Left ventricle myocardium inferior (tissue), 1 donor: ENCODE measurements at regions not wholly inside any gene's neighbourhood (a gene's known extent, or its start where the extent isn't known, plus 50 kb on each side); places are given as distances from the start of the nearest gene placed in this dataset.

Experiments
- DNase-seq: peaks from one replicate; pipeline ENCODE4 v3.0.0-alpha.2; 2020
- H3K27ac ChIP-seq: fragments of 200-600 bp; replicated peaks from 2 replicates; pipeline ENCODE4 v1.8.0; 2021
- H3K27me3 ChIP-seq: fragments of 200-600 bp; 2 replicates; pipeline ENCODE4 v1.8.0; 2021; ENCODE audit warnings: low read depth
- H3K36me3 ChIP-seq: fragments of 200-600 bp; 2 replicates; pipeline ENCODE4 v1.8.0; 2021
- H3K4me1 ChIP-seq: fragments of 200-600 bp; 2 replicates; pipeline ENCODE4 v1.8.0; 2021
- H3K4me3 ChIP-seq: fragments of 200-600 bp; 2 replicates; pipeline ENCODE4 v1.8.0; 2021; ENCODE audit warnings: mild to moderate bottlenecking, moderate library complexity
- H3K9me3 ChIP-seq: fragments of 200-600 bp; replicated peaks from 2 replicates; pipeline ENCODE4 v1.8.0; 2021
- intact Hi-C: fragments of 100-400 bp; cut with micrococcal nuclease; formaldehyde crosslinking; loops from one replicate; pipeline ENCODE4 v1.11.0; 2022
- TF ChIP-seq, protein P1 (sequence below): fragments of 200-600 bp; IDR thresholded peaks from 2 replicates; pipeline ENCODE4 v1.8.0; 2021; ENCODE audit warnings: antibody characterized with exemption, mild to moderate bottlenecking, borderline replicate concordance
- donor health status: DM: no; HTN: yes; CAD: no; lungs with severe emphysema.

DNA sequence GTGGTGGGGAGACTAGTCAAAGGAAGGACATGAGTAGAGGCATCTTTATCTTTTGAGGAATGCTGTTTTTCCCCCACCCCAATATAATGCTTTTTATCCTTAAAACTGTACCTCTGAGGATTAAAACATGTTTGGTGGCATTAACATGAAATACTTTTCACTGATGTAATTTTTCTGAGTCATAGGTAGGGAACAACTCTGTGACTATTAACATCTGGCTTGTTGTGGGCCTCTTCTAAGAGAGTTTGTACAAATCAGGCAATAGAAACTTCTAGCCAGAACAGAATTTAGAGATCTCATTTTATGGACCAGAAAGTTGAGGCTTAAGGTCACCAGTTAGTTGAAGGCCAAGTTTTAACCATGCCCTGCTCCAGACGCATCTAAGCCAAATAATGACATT, 207.6 kb downstream of the SOX3 start:
- H3K27ac ChIP-seq: no peak overlapping the region
- intact Hi-C loops: no loop called here
- no peak for DNase-seq
- TF ChIP-seq, protein P1, sequence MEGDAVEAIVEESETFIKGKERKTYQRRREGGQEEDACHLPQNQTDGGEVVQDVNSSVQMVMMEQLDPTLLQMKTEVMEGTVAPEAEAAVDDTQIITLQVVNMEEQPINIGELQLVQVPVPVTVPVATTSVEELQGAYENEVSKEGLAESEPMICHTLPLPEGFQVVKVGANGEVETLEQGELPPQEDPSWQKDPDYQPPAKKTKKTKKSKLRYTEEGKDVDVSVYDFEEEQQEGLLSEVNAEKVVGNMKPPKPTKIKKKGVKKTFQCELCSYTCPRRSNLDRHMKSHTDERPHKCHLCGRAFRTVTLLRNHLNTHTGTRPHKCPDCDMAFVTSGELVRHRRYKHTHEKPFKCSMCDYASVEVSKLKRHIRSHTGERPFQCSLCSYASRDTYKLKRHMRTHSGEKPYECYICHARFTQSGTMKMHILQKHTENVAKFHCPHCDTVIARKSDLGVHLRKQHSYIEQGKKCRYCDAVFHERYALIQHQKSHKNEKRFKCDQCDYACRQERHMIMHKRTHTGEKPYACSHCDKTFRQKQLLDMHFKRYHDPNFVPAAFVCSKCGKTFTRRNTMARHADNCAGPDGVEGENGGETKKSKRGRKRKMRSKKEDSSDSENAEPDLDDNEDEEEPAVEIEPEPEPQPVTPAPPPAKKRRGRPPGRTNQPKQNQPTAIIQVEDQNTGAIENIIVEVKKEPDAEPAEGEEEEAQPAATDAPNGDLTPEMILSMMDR: no peak
- no peaks in the 10 kb centered on the region for H3K4me1 ChIP-seq
- H3K9me3 ChIP-seq: no peaks in the 10 kb centered on the region
- H3K27me3 ChIP-seq: no peaks in the 10 kb centered on the region
- no peak overlapping the region for H3K4me3 ChIP-seq
- no peaks in the 10 kb centered on the region for H3K36me3 ChIP-seq

DNA sequence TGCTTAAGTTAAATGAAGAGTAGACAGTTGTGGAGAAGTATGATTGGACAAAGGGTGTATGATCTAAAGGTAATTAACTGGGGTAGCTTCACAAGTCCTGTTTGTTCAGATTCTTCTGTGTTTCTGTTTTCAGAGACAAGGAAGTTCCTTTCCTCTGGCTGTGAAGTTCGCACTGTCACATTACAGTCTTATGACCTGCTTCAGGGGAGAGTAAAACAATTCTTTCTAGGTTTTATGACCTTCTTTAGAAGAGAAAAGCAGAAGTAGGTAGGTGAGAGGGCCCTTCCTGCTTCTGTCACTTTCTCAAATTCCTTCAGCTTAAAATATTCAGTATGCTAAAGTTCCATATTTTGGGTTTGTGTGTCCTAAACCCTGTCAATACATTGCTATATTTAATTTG, 211.9 kb downstream of the SOX3 start:
- Histone ChIP-seq H3K4me3 (no peak overlapping the region), H3K27ac (no peak overlapping the region), H3K36me3 (no peaks in the 10 kb centered on the region), H3K27me3 (no peaks in the 10 kb centered on the region), H3K9me3 (no peaks in the 10 kb centered on the region), H3K4me1 (no peaks in the 10 kb centered on the region)
- intact Hi-C loops: no loop called here
- DNase-seq: no peak
- TF ChIP-seq, protein P1: no peak

DNA sequence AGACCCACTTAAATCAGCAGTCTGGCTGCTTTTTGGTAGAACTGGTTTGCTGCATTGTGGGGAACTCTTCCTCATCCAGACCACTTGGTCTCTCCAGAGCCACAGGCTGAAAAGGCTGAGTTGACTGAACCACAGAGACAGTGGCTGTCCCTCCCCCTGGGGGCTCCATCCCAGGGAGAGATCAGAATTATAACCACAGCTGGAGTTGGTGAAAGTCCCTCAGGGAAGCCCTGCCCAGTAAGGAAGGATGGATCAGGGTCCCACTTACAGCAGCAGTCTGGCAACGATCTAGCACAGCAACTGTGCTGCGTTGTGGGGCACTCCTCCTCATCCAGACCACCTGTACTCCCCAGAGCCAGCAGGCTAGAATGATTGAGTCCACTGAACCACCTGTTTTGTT, 212.7 kb downstream of the SOX3 start:
- no peaks in the 10 kb centered on the region for H3K9me3 ChIP-seq
- H3K4me1 ChIP-seq: no peaks in the 10 kb centered on the region
- H3K4me3 ChIP-seq: no peak overlapping the region
- no peaks in the 10 kb centered on the region for H3K36me3 ChIP-seq
- TF ChIP-seq, protein P1: no peak
- intact Hi-C loops: no loop called here
- DNase-seq: no peak
- no peak overlapping the region for H3K27ac ChIP-seq
- no peaks in the 10 kb centered on the region for H3K27me3 ChIP-seq

DNA sequence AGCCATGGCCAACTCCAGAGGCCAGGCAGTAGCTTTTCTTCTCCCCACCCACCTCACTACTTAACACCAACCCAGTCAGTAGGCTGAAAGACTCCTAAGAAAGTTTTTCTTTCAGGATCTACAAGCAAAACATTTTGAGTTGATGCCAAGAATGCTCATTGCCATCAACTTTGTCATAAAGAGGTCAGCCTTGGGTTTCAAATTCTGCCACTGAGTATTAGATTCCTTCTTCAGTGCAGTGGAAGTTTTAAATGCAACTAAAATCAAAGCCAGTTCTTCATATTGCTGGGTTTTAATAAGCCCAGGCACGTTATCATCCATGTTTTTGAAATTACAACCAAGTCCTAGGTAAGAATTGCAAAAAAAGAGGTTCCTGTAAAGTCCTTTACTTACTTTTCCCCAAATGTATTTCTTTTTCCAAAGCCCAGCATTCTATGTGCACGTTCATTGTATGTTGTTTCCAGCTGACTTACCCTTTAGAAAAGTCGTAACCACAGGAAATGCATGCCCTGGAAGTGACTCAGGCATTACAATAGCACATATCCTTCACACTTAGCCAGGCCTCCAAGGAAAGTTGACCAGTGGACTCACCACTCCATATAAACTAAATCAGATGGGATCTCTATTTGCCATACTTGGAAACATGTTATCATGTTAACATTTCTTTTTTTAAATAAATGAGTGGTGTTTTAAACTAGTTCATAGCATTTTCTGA, 229.9 kb downstream of the SOX3 start:
- intact Hi-C loops: no loop called here
- TF ChIP-seq, protein P1: no peak
- Histone ChIP-seq H3K27me3 (no peaks in the 10 kb centered on the region), H3K27ac (no peak overlapping the region), H3K9me3 (peaks cover 4% of the 10 kb centered on the region), H3K36me3 (no peaks in the 10 kb centered on the region), H3K4me1 (no peaks in the 10 kb centered on the region), H3K4me3 (no peak overlapping the region)
- no peak for DNase-seq

DNA sequence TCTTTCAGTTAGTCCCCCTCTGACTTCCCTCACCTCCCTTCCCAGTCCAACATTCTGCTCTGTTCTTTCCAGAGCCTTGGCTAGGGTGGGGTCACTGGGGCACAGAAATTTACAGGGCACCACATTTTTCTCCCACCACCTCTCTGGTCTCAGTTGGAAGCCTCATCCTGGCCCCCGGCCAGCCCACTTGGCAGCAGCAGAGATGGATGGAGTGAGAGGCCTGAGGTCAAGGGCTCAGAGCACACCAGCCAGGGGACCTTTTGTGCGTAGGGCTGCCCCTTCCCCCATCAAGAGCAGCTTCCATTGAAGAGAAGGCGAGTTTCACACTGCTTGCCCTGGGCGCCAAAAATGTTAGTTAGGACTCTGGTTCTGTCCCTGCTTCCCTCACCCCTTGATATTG, 230.9 kb downstream of the SOX3 start:
- H3K27ac ChIP-seq: no peak overlapping the region
- intact Hi-C loops: no loop called here
- no peaks in the 10 kb centered on the region for H3K27me3 ChIP-seq
- no peaks in the 10 kb centered on the region for H3K36me3 ChIP-seq
- peaks cover 4% of the 10 kb centered on the region for H3K9me3 ChIP-seq
- no peaks in the 10 kb centered on the region for H3K4me1 ChIP-seq
- TF ChIP-seq, protein P1: no peak
- H3K4me3 ChIP-seq: no peak overlapping the region
- DNase-seq: no peak
